Fibroblast of peridontal ligament (primary cell): ENCODE measurements at regions not wholly inside any gene's neighbourhood (a gene's known extent, or its start where the extent isn't known, plus 50 kb on each side); places are given as distances from the start of the nearest gene placed in this dataset.
A peak's percentile ranks its signal among the peaks of the same experiment; 100 is the strongest.
"Not testable (repeated sequence)": the region's sequence is repeated elsewhere in the genome, so short reads cannot be mapped to it uniquely, and the experiment has no call there.

Source experiments
- DNase-seq: peaks from one replicate; pipeline ENCODE4 v3.0.0-alpha.2; 2010; ENCODE audit errors: extremely low read depth

GRCh38 chrX:56343219-56343618 is 111.1 kb downstream of the KLF8 start:
- no peak for DNase-seq

GRCh38 chrX:56343664-56344063 is 111.5 kb downstream of the KLF8 start:
- DNase-seq = no peak

- not testable (repeated sequence) for DNase-seq
These were observed 126.0 kb downstream of the KLF8 start for GRCh38 chrX:56358145-56358544.

- not testable (repeated sequence) for DNase-seq
These were observed 133.0 kb downstream of the KLF8 start for GRCh38 chrX:56365171-56365570.

GRCh38 chrX:56366901-56367300 is 134.7 kb downstream of the KLF8 start:
- no peak for DNase-seq

GRCh38 chrX:56368962-56369361 is 136.8 kb downstream of the KLF8 start:
- DNase-seq = no peak

GRCh38 chrX:56379984-56380780 is 148.0 kb downstream of the KLF8 start:
- DNase-seq = not testable (repeated sequence)

- no peak for DNase-seq
These were observed 150.1 kb downstream of the KLF8 start for GRCh38 chrX:56382278-56382677.

GRCh38 chrX:56385336-56385735 is 153.2 kb downstream of the KLF8 start:
- no peak for DNase-seq

GRCh38 chrX:56385960-56386359 is 153.8 kb downstream of the KLF8 start:
- DNase-seq = no peak

- no peak for DNase-seq
These were observed 165.5 kb downstream of the KLF8 start for GRCh38 chrX:56397636-56398035.

GRCh38 chrX:56402207-56402606 is 161.2 kb upstream of the UBQLN2 start:
- no peak for DNase-seq

- DNase-seq = no peak
These were observed 133.8 kb upstream of the UBQLN2 start for GRCh38 chrX:56429581-56429980.

GRCh38 chrX:56451981-56452380 is 111.4 kb upstream of the UBQLN2 start:
- not testable (repeated sequence) for DNase-seq

- DNase-seq = peak; percentile 3
These were observed 101.0 kb upstream of the UBQLN2 start for GRCh38 chrX:56462389-56462788.

GRCh38 chrX:56468441-56468840 is 95.0 kb upstream of the UBQLN2 start:
- DNase-seq = no peak

GRCh38 chrX:56494923-56495322 is 68.5 kb upstream of the UBQLN2 start:
- DNase-seq = not testable (repeated sequence)

GRCh38 chrX:56498756-56499155 is 64.7 kb upstream of the UBQLN2 start:
- no peak for DNase-seq

- no peak for DNase-seq
These were observed 64.1 kb upstream of the UBQLN2 start for GRCh38 chrX:56499372-56499771.

GRCh38 chrX:56503941-56504673 is 59.3 kb upstream of the UBQLN2 start:
- no peak for DNase-seq

- DNase-seq = no peak
These were observed 57.6 kb upstream of the UBQLN2 start for GRCh38 chrX:56505866-56506265.
